K562 (cell line): ENCODE measurements at regions not wholly inside any gene's neighbourhood (a gene's known extent, or its start where the extent isn't known, plus 50 kb on each side); places are given as distances from the start of the nearest gene placed in this dataset.

ENCODE experiments used
- ATAC-seq: fragments of 200-7000 bp; cut with Tn5 transposase; 3 replicates; pipeline ENCODE4 v1.9.1; 2020; ENCODE audit warnings: moderate library complexity
- BruUV-seq: library from RNA; stranded (reverse); fragments of 400-500 nt; replicated peaks from 2 replicates; lab custom pipeline; 2021; lab: Mats Ljungman, UMichigan
- CTCF ChIA-PET: fragments of 300-600 bp; formaldehyde crosslinking; extraction: SDS; loops from one replicate; lab custom pipeline; 2021; ENCODE audit warnings: low intra/inter-chr PET ratio; lab: Yijun Ruan, JAX
- POLR2A ChIA-PET: fragments of 300-600, 350-650 bp; sonication (Branson Sonifier 250); formaldehyde crosslinking; extraction: SDS; loops from one replicate; lab custom pipeline; 2021; ENCODE audit warnings: antibody characterized with exemption, inconsistent platforms; lab: Yijun Ruan, JAX
- DNase-seq, 4 experiments: peaks; one replicate each; pipeline versions ENCODE4 v3.0.0 to v3.0.0-alpha.2; 2011 to 2018; ENCODE audit warnings: low spot score in 3 of 4, mixed read lengths in 3 of 4; ENCODE audit errors: extremely low read depth in 1 of 4
- FAIRE-seq: peaks from 2 replicates; lab custom pipeline; 2011; peaks lifted over from hg19 to GRCh38; lab: Jason Lieb, UNC
- H2AFZ ChIP-seq: 2 replicates; pipeline ENCODE4 v1.6.0; 2011; ENCODE audit warnings: low read depth, low read length, control low read depth, inconsistent platforms
- H3K27ac ChIP-seq: fragments of 200-600 bp; 3 replicates; pipeline ENCODE4 v1.8.0; 2011; ENCODE audit warnings: low read depth, mild to moderate bottlenecking, control low read depth, inconsistent platforms, low read length, moderate library complexity, mixed read lengths; ENCODE audit errors: extremely low read depth
- H3K27me3 ChIP-seq, 2 experiments: fragments of 300-600 bp in 1 of 2; 2 replicates in 1 of 2; 3 replicates in 1 of 2; pipeline versions ENCODE4 v1.6.0 to v1.8.0; 2011; ENCODE audit warnings: inconsistent platforms in 2 of 2, low read length in 2 of 2, mild to moderate bottlenecking in 1 of 2, mixed read lengths in 1 of 2, moderate library complexity in 1 of 2; ENCODE audit not compliant: control insufficient read depth in 2 of 2, insufficient read depth in 2 of 2
- H3K36me3 ChIP-seq: fragments of 300-600 bp; 3 replicates; pipeline ENCODE4 v1.8.0; 2011; ENCODE audit warnings: mild to moderate bottlenecking, low read length, inconsistent platforms; ENCODE audit not compliant: control insufficient read depth, insufficient read depth
- H3K4me1 ChIP-seq, 2 experiments: fragments of 200-600 bp in 1 of 2; replicated peaks in 1 of 2; 2 replicates in 1 of 2; 3 replicates in 1 of 2; pipeline versions ENCODE4 v1.5.1 to v1.8.0; 2011; ENCODE audit warnings: inconsistent platforms in 2 of 2, low read length in 2 of 2, mild to moderate bottlenecking in 1 of 2, mixed read lengths in 1 of 2, moderate library complexity in 1 of 2; ENCODE audit not compliant: control insufficient read depth in 2 of 2, insufficient read depth in 2 of 2
- H3K4me2 ChIP-seq: 2 replicates; pipeline ENCODE4 v1.6.1; 2011; ENCODE audit warnings: low read length, control low read depth, inconsistent platforms, mixed read lengths; ENCODE audit not compliant: insufficient read depth
- H3K4me3 ChIP-seq: fragments of 200-600 bp; sonication (generic), shearing (Covaris generic); 2 replicates; pipeline ENCODE4 v1.5.1; 2016; ENCODE audit warnings: control low read depth, inconsistent platforms
- H3K79me2 ChIP-seq: fragments of 200-600 bp; 3 replicates; pipeline ENCODE4 v1.8.0; 2011; ENCODE audit warnings: low read length, inconsistent platforms; ENCODE audit not compliant: control insufficient read depth, insufficient read depth
- H3K9ac ChIP-seq, 2 experiments: 2 replicates each; pipeline versions ENCODE4 v1.6.0 to v1.6.1; 2011; ENCODE audit warnings: low read depth in 2 of 2, low read length in 2 of 2, control low read depth in 1 of 2, inconsistent platforms in 1 of 2, mild to moderate bottlenecking in 1 of 2, mixed read lengths in 1 of 2; ENCODE audit not compliant: insufficient read depth in 1 of 2
- H3K9me1 ChIP-seq: one replicate; pipeline ENCODE4 v1.6.0; 2011; ENCODE audit warnings: inconsistent platforms, mild to moderate bottlenecking, low read length, moderate library complexity; ENCODE audit not compliant: control insufficient read depth, insufficient read depth
- H3K9me3 ChIP-seq: replicated peaks from 2 replicates; pipeline ENCODE4 v1.5.1; 2011; ENCODE audit warnings: low read depth, low read length, inconsistent platforms; ENCODE audit not compliant: control insufficient read depth, insufficient read depth
- H4K20me1 ChIP-seq: replicated peaks from 2 replicates; pipeline ENCODE4 v1.6.1; 2011; ENCODE audit warnings: low read length, inconsistent platforms, mixed read lengths; ENCODE audit not compliant: control insufficient read depth, insufficient read depth
- E2F1 ChIP-seq: sonication (generic); formaldehyde crosslinking; IDR thresholded peaks from 2 replicates; pipeline ENCODE4 v1.8.1; 2023; ENCODE audit warnings: mild to moderate bottlenecking, missing genetic modification reagents, moderate library complexity
- EGR1 ChIP-seq: fragments of 450-650 bp; conservative IDR thresholded peaks from 2 replicates; pipeline ENCODE4 v1.6.1; 2017; ENCODE audit warnings: mild to moderate bottlenecking
- HMG20A ChIP-seq: fragments of 450-650 bp; formaldehyde crosslinking; conservative IDR thresholded peaks from 2 replicates; pipeline ENCODE4 v1.4.0; 2020; ENCODE audit warnings: mild to moderate bottlenecking, mixed read lengths
- NEUROD1 ChIP-seq: fragments of 150-350 bp; IDR thresholded peaks from 2 replicates; pipeline ENCODE4 v1.6.1; 2014; ENCODE audit warnings: borderline replicate concordance, low read length, low read depth; ENCODE audit not compliant: partially characterized antibody
- NR4A1 ChIP-seq, 2 experiments: fragments of 250-450 bp in 1 of 2; fragments of 450-650 bp in 1 of 2; sonication (Bioruptor Pico) in 1 of 2; IDR thresholded peaks; 2 replicates each; pipeline versions ENCODE4 v1.4.0 to v1.6.1; 2016 to 2020; ENCODE audit warnings: mild to moderate bottlenecking in 2 of 2, missing compliant biosample characterization in 1 of 2, missing genetic modification characterization in 1 of 2, moderate library complexity in 1 of 2
- PPARD ChIP-seq: fragments of 250-450 bp; sonication (Bioruptor Pico); IDR thresholded peaks from 2 replicates; pipeline ENCODE4 v1.8.0; 2022; ENCODE audit warnings: inconsistent platforms, mild to moderate bottlenecking, moderate library complexity
- PRDM10 ChIP-seq: fragments of 450-650 bp; IDR thresholded peaks from 2 replicates; pipeline ENCODE4 v1.6.1; 2018; ENCODE audit not compliant: partially characterized antibody
- SREBF1 ChIP-seq: fragments of 150-350 bp; IDR thresholded peaks from 2 replicates; pipeline ENCODE4 v1.6.1; 2014; ENCODE audit warnings: antibody characterized with exemption, low read depth, low read length, borderline replicate concordance
- USF1 ChIP-seq: sonication (generic); formaldehyde crosslinking; IDR thresholded peaks from 2 replicates; pipeline ENCODE4 v1.9.0; 2022; ENCODE audit warnings: mild to moderate bottlenecking, missing genetic modification reagents
- XRCC3 ChIP-seq: fragments of 450-650 bp; IDR thresholded peaks from 2 replicates; pipeline ENCODE4 v1.6.1; 2017; ENCODE audit warnings: mild to moderate bottlenecking, moderate library complexity
- WGBS: fragments of 100-300 bp; shearing (Covaris generic); methylation state at CpG from one replicate; pipeline ENCODE4 v1.1.6; 2016; ENCODE audit warnings: low coverage, mixed read lengths; ENCODE audit not compliant: insufficient coverage; ENCODE audit errors: missing lambda C conversion rate; 5-methylcytosine and 5-hydroxymethylcytosine counted together
- in situ Hi-C: fragments of 300-500 bp; cut with MboI; formaldehyde crosslinking; loops from 4 replicates; pipeline ENCODE4 v1.15.0; 2018; ENCODE audit warnings: inconsistent platforms, mixed read lengths
- intact Hi-C: fragments of 100-400 bp; cut with micrococcal nuclease; formaldehyde crosslinking; loops from 2 replicates; pipeline ENCODE4 v1.14.2; 2022

GRCh38 chr1:209434066-209434465, 149.4 kb upstream of the CAMK1G start:
- in situ Hi-C loops (no loop called here), intact Hi-C loops (no loop called here)
- DNase-seq (no peak), ATAC-seq (no peak), FAIRE-seq (no peak)
- no peak overlapping the region for H3K4me2 ChIP-seq
- H3K9me1 ChIP-seq = no peaks in the 10 kb centered on the region
- H3K36me3 ChIP-seq = no peaks in the 10 kb centered on the region
- no peak for TF ChIP-seq E2F1 (CRISPR knock-in tag)
- TF ChIP-seq USF1 (CRISPR knock-in tag) = no peak
- TF ChIP-seq NR4A1 (CRISPR knock-in tag; IDR thresholded peaks at IDR 0.05) = no peak
- TF ChIP-seq NR4A1 (tag; IDR thresholded peaks at IDR 0.05) = no peak
- no peak for TF ChIP-seq PPARD
- TF ChIP-seq SREBF1 = no peak
- TF ChIP-seq XRCC3 = no peak
- no peak for TF ChIP-seq EGR1
- TF ChIP-seq NEUROD1 = no peak
- TF ChIP-seq PRDM10 = no peak
- TF ChIP-seq HMG20A (CRISPR knock-in tag) = no peak
- no peaks in the 10 kb centered on the region for H3K4me1 ChIP-seq
- CTCF ChIA-PET = no interaction called here
- H3K4me3 ChIP-seq = no peak overlapping the region
- POLR2A ChIA-PET = interaction anchor here (0.7 kb wide), 1 partner anchor 1295 kb away, joined by 3 read pairs; no protein-coding TSS in a partner anchor
- no peaks in the 10 kb centered on the region for H3K79me2 ChIP-seq
- no peak overlapping the region for H3K27ac ChIP-seq
- no peak overlapping the region for H3K9ac ChIP-seq
- H4K20me1 ChIP-seq = no peaks in the 10 kb centered on the region
- 5% methylated on average over 1 of the region's 1 CpG for whole genome bisulfite sequencing
- no peak overlapping the region for H2AFZ ChIP-seq
- BruUV-seq = no TSS peak
- no peaks in the 10 kb centered on the region for H3K9me3 ChIP-seq
- no peaks in the 10 kb centered on the region; a peak in 1 of 5 replicates for H3K27me3 ChIP-seq
